GM12874 (cell line): ENCODE measurements at regions not wholly inside any gene's neighbourhood (a gene's known extent, or its start where the extent isn't known, plus 50 kb on each side); places are given as distances from the start of the nearest gene placed in this dataset.

Source experiments
- TF ChIP-seq, protein P1 (sequence below): IDR thresholded peaks from 2 replicates; pipeline ENCODE4 v1.5.1; 2011; ENCODE audit warnings: low read depth, mild to moderate bottlenecking, control low read depth, low read length, moderate library complexity; ENCODE audit not compliant: insufficient read depth

DNA sequence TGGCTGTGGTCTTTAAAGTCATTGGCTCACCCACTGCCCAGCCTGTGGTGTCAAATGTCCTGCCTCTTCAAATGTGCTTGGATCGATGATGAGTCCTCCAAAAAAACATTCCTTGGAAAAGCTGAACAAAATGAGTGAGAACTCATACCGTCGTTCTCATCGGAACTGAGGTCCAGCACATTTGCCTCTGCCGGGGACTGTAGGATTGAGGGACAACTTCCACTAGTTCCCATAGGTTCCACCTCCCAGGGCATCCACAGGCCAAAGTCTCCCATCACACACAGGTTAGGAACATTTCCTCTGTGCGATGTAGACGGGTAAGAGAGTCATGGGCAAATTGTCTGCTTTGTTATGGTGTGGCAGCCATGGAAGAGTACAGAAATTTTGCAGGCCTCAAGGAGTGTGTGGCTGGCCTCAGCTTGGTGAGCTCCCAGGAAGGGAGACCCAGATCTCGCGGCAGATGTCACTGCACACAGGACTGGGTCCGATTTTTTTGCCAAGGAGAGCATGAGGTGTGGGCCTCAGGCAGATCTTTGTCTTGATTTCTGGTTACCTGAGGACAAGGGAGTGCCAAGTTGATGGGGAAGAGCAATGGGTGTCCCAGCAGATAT is 115.7 kb downstream of the SNRPN start:
- TF ChIP-seq, protein P1, sequence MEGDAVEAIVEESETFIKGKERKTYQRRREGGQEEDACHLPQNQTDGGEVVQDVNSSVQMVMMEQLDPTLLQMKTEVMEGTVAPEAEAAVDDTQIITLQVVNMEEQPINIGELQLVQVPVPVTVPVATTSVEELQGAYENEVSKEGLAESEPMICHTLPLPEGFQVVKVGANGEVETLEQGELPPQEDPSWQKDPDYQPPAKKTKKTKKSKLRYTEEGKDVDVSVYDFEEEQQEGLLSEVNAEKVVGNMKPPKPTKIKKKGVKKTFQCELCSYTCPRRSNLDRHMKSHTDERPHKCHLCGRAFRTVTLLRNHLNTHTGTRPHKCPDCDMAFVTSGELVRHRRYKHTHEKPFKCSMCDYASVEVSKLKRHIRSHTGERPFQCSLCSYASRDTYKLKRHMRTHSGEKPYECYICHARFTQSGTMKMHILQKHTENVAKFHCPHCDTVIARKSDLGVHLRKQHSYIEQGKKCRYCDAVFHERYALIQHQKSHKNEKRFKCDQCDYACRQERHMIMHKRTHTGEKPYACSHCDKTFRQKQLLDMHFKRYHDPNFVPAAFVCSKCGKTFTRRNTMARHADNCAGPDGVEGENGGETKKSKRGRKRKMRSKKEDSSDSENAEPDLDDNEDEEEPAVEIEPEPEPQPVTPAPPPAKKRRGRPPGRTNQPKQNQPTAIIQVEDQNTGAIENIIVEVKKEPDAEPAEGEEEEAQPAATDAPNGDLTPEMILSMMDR, result no peak

DNA sequence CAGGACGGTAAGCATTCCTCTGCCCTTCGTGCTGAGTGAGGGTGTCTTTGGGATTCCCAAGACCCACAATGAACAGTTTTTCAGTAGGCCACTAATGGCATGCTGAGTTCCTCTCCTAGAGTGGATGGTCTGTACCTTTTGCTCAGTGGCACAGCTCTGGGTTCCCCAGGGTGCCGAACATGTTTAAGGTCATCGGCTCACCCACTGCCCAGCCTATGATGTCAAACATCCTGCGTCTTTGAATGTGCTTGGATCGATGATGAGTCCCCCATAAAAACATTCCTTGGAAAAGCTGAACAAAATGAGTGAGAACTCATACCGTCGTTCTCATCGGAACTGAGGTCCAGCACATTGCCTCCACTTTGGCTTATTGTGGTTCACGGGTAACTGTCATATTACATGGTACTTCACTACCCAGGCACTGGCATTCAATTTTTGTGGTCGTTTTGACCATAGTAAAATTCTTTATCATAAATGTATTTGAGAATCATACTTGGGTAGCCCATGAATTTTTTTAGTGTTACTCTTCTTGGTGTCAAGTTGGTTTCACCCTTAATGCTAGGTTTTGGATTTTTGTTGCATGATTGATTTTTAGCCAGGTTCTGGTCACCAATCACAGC is 118.2 kb downstream of the SNRPN start:
- TF ChIP-seq, protein P1, result no peak

DNA sequence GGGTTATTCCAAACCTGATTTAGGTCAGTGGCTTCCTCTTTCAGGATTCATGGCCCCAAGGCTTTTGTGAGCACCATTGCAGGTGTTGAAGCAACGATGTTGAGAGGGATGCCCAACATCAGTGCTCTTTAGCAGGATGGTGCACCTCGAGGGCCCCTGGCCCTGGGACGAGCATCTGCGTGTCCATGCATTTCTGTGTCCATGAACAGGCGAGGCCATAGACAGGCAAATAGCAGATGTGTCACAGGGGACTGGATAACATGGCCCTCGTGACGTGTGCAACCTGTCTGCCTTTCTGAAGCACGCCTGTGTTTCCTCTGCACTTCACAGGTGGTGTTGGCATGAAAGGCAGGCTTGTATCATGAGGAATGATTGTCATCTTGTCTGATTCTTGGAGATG is 132.3 kb downstream of the SNRPN start:
- TF ChIP-seq, protein P1, result no peak

DNA sequence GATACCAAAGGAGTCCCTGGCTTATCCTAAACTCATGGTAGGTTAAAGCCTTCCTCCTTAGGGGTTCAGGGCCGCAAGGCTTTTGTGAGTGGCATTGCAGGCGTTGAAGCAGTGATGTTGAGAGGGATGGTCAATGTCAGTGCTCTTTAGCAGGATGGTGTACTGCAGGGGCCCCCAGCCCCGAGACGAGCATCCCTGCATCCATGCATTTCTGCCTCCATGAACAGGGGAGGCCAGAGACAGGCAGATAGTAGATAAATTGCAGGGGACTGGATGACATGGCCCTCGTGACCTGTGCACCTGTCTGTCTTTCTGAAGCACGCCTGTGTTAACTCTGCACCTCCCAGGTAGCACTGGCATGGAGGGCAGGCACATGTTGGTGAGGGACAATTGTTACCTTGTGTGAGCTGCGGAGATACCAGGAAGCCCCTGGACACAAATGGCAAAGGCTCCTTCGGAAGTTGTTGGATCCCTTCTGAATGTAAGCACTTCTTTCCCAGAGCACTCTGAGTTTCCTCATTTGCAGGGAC is 133.5 kb downstream of the SNRPN start:
- TF ChIP-seq, protein P1, result no peak

DNA sequence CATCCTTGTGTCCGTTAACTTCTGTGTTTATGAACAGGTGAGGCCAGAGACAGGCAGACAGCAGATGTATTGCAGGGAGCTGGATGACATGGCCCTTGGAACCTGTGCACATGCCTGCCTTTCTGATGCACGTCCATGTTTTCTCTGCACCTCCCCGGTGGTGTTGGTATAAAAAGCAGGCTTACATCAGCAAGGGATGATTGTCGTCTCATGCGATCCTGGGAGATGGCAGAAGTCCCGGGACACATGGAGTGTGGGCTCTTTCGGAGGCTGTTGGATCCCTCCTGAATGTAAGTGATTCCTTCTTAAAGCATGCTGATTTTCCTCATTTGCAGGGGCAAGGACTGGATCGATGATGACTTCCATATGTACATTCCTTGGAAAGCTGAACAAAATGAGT is 134.8 kb downstream of the SNRPN start:
- TF ChIP-seq, protein P1, result no peak

DNA sequence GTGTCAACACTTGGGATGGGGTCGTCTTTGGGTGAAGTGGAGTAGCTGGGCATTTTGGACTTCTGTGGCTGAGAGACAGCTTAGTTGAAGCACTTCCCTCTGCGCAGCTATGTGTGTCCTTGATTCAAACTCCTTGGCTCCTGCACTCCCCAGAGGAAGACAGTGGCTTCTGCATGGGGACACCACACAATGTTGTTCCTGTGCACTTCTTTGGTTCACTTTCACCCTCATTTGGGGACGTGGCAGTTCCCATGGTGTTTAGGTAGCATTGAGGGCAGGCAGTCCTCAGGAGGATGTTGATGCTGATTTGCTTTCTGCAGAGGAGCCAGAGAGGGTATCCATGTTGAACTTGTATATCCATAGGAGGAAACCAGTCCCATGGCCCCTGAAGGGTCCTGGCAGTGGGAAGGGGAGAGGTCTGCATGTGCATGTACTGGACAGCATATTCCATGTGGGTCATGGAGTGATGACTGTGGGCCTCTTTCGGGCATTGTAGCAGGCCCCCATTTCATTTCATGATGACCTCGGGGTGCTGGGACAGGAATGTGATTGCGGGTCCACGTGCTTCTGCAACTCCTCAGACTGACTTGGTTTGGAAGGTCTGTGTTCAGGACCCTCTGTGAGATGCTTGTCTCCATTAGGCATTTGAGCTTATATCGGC is 135.4 kb downstream of the SNRPN start:
- TF ChIP-seq, protein P1, result no peak

DNA sequence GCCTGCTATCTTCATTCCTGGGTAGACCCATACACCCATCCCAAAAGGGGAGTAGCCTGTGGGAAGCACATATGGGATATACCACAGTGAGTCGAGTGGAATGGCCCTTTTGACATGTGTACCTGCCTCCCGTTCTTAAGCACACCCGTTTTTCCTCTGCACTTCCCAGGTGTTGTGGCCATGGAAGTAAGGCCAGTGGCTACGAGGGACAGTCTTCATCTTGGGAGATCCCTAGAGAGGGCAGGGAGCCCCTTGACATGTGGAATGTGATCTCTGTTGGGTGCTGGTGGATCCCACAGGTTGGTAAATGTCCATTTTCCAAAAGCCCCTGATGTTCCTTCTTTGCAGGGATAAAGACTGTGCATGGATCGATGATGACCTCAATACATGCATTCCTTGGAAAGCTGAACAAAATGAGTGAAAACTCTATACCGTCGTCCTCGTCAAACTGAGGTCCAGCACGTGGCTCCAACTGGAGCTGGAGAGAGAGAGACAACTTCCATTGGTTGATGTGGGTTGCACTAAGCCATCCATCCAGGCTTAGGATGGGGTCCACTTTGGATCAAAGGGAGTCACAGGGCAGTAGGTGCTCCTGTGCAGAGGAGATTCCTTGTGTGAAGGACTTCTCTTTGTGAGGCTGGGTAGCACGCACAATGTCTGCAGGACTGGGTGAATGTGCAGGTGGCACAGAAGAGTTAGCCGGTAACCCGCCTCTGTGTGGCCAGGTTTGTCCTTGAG is 136.8 kb downstream of the SNRPN start:
- TF ChIP-seq, protein P1, result no peak
